ENCODE measurements at regions not wholly inside any gene's neighbourhood (a gene's known extent, or its start where the extent isn't known, plus 50 kb on each side); places are given as distances from the start of the nearest gene placed in this dataset.

GRCh38 chr12:19836456-19836855 is 397.2 kb downstream of the AEBP2 start:
- no peak for TF ChIP-seq POLR2A (IDR thresholded peaks at IDR 0.05)
- no peak for TF ChIP-seq CTCF (IDR thresholded peaks at IDR 0.05)
